Neural cell (in vitro differentiated cells): ENCODE measurements at regions not wholly inside any gene's neighbourhood (a gene's known extent, or its start where the extent isn't known, plus 50 kb on each side); places are given as distances from the start of the nearest gene placed in this dataset.

Experiments
- H2AFZ ChIP-seq: fragments of 200-600, 300-800 bp; sonication (generic), shearing (Covaris generic); 2 replicates; pipeline ENCODE4 v1.6.0; 2014; ENCODE audit warnings: low read depth, mild to moderate bottlenecking, antibody characterized with exemption, low read length, moderate library complexity
- H3F3A ChIP-seq: fragments of 200-600 bp; shearing (Covaris generic); 2 replicates; pipeline ENCODE4 v1.6.1; 2016; ENCODE audit warnings: mild to moderate bottlenecking, moderate library complexity, mixed read lengths, antibody characterized with exemption, low read length; ENCODE audit not compliant: insufficient read depth, poor library complexity, severe bottlenecking
- H3K27ac ChIP-seq: fragments of 200-600, 300-800 bp; sonication (generic), shearing (Covaris generic); 2 replicates; pipeline ENCODE4 v1.5.1; 2014; ENCODE audit warnings: mild to moderate bottlenecking, low read length, moderate library complexity
- H3K27me3 ChIP-seq: fragments of 300-800, 200-600 bp; sonication (generic), shearing (Covaris generic); 2 replicates; pipeline ENCODE4 v1.6.0; 2014; ENCODE audit warnings: mild to moderate bottlenecking, low read depth, low read length, moderate library complexity; ENCODE audit not compliant: insufficient read depth
- H3K36me3 ChIP-seq: fragments of 300-800, 200-600 bp; sonication (generic), shearing (Covaris generic); 2 replicates; pipeline ENCODE4 v1.5.1; 2014; ENCODE audit warnings: mild to moderate bottlenecking, antibody characterized with exemption, low read length, moderate library complexity; ENCODE audit not compliant: insufficient read depth
- H3K4me2 ChIP-seq: fragments of 300-800, 200-600 bp; sonication (generic), shearing (Covaris generic); 2 replicates; pipeline ENCODE4 v1.6.0; 2014; ENCODE audit warnings: mild to moderate bottlenecking, low read length
- H3K4me3 ChIP-seq: fragments of 300-800, 200-600 bp; sonication (generic), shearing (Covaris generic); 2 replicates; pipeline ENCODE4 v1.5.1; 2014; ENCODE audit warnings: mild to moderate bottlenecking, low read length, moderate library complexity
- H3K79me2 ChIP-seq: fragments of 200-600 bp; shearing (Covaris generic); replicated peaks from 2 replicates; pipeline ENCODE4 v1.6.0; 2014; ENCODE audit warnings: mild to moderate bottlenecking, low read length, moderate library complexity; ENCODE audit not compliant: insufficient read depth
- H3K9ac ChIP-seq: fragments of 300-800, 200-600 bp; sonication (generic), shearing (Covaris generic); 2 replicates; pipeline ENCODE4 v1.6.1; 2016; ENCODE audit warnings: mild to moderate bottlenecking, low read length, mixed read lengths
- H3K9me2 ChIP-seq: fragments of 200-600 bp; shearing (Covaris generic); 2 replicates; pipeline ENCODE4 v1.6.1; 2016; ENCODE audit warnings: mild to moderate bottlenecking, low read length, mixed read lengths; ENCODE audit not compliant: insufficient read depth
- H3K9me3 ChIP-seq: fragments of 200-600, 300-800 bp; sonication (generic), shearing (Covaris generic); 2 replicates; pipeline ENCODE4 v1.6.1; 2016; ENCODE audit warnings: mild to moderate bottlenecking, mixed run types, low read length, moderate library complexity, mixed read lengths
- H4K20me1 ChIP-seq: fragments of 200-600 bp; shearing (Covaris generic); 2 replicates; pipeline ENCODE4 v1.6.1; 2016; ENCODE audit warnings: mild to moderate bottlenecking, mixed run types; ENCODE audit not compliant: insufficient read depth
- EP300 ChIP-seq: fragments of 450-650 bp; conservative IDR thresholded peaks from 2 replicates; pipeline ENCODE4 v1.6.1; 2014; ENCODE audit warnings: antibody characterized with exemption, mild to moderate bottlenecking, moderate library complexity; ENCODE audit not compliant: poor library complexity, severe bottlenecking
- EZH2 ChIP-seq: fragments of 200-600, 300-800 bp; shearing (Covaris generic), sonication (generic); IDR thresholded peaks from 2 replicates; pipeline ENCODE4 v1.6.1; 2014; ENCODE audit warnings: antibody characterized with exemption, low read length, borderline replicate concordance, mild to moderate bottlenecking; ENCODE audit not compliant: insufficient read depth, poor library complexity, severe bottlenecking
- MXI1 ChIP-seq: fragments of 450-650 bp; conservative IDR thresholded peaks from 2 replicates; pipeline ENCODE4 v1.6.1; 2014; ENCODE audit warnings: antibody characterized with exemption, mild to moderate bottlenecking; ENCODE audit not compliant: poor library complexity, severe bottlenecking
- POLR2AphosphoS5 ChIP-seq: IDR thresholded peaks from 2 replicates; pipeline ENCODE4 v1.6.1; 2012
- RAD21 ChIP-seq: fragments of 450-650 bp; conservative IDR thresholded peaks from 2 replicates; pipeline ENCODE4 v1.6.1; 2014; ENCODE audit warnings: antibody characterized with exemption, mild to moderate bottlenecking, moderate library complexity
- SMC3 ChIP-seq: fragments of 450-650 bp; conservative IDR thresholded peaks from 2 replicates; pipeline ENCODE4 v1.6.1; 2014; ENCODE audit warnings: antibody characterized with exemption, mild to moderate bottlenecking, moderate library complexity; ENCODE audit not compliant: poor library complexity
- TAF1 ChIP-seq: IDR thresholded peaks from 2 replicates; pipeline ENCODE4 v1.6.1; 2012; ENCODE audit warnings: low read depth
- TF ChIP-seq, protein P1 (sequence below): fragments of 450-650 bp; IDR thresholded peaks from 2 replicates; pipeline ENCODE4 v1.5.1; 2014; ENCODE audit warnings: antibody characterized with exemption, mild to moderate bottlenecking, moderate library complexity; ENCODE audit not compliant: poor library complexity, severe bottlenecking
- TF ChIP-seq, protein P2 (sequence below): IDR thresholded peaks from 2 replicates; pipeline ENCODE4 v1.6.1; 2012; ENCODE audit warnings: borderline replicate concordance

DNA sequence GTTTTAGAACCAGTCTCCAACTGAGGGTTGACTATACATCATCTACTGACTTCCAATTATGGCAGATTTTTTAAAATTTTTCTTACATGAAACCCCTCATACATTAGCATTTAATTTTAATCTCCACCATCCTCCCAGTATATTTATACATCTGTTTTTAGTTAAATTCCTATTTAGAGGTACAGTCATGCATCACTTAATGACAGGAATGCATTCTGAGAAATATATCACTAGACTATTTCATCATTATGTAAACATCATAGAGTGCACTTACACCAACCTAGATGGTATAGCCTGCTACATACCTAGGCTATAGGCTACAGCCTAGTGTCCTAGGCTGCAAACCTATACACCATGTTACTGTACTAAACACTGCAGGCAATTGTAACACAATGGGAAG, 316.7 kb upstream of the MARCKS start:
- Histone ChIP-seq H3K4me2 (no peak overlapping the region), H3K27ac (no peak overlapping the region), H3K9me3 (no peaks in the 10 kb centered on the region)

DNA sequence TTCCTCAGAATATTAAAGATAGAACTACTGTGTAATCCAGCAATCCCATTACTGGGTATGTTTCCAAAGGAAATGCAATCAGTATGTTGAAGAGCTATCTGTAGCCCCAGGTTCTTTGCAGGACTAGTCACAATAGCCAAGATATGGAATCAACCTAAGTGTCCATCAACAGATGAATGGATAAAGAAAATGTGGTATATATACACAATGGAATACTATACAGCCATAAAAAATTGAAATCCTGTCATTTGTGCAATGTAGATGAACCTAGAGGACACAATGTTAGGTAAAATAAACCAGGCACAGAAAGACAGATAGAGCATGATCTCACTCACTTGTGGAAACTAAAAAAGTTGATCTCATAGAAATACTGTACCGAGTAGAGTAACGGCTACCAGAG, 306.0 kb upstream of the MARCKS start:
- no peaks in the 10 kb centered on the region for H3K27me3 ChIP-seq
- H3K36me3 ChIP-seq, result no peaks in the 10 kb centered on the region
- no peaks in the 10 kb centered on the region for H3K79me2 ChIP-seq
- H3F3A ChIP-seq, result no peaks in the 10 kb centered on the region
- H3K9me2 ChIP-seq, result no peaks in the 10 kb centered on the region
- no peaks in the 10 kb centered on the region for H3K9me3 ChIP-seq
- no peaks in the 10 kb centered on the region for H4K20me1 ChIP-seq
- no peak for TF ChIP-seq EP300
- no peak for TF ChIP-seq POLR2AphosphoS5
- no peak for TF ChIP-seq TAF1
- TF ChIP-seq, protein P1, sequence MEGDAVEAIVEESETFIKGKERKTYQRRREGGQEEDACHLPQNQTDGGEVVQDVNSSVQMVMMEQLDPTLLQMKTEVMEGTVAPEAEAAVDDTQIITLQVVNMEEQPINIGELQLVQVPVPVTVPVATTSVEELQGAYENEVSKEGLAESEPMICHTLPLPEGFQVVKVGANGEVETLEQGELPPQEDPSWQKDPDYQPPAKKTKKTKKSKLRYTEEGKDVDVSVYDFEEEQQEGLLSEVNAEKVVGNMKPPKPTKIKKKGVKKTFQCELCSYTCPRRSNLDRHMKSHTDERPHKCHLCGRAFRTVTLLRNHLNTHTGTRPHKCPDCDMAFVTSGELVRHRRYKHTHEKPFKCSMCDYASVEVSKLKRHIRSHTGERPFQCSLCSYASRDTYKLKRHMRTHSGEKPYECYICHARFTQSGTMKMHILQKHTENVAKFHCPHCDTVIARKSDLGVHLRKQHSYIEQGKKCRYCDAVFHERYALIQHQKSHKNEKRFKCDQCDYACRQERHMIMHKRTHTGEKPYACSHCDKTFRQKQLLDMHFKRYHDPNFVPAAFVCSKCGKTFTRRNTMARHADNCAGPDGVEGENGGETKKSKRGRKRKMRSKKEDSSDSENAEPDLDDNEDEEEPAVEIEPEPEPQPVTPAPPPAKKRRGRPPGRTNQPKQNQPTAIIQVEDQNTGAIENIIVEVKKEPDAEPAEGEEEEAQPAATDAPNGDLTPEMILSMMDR, result no peak
- TF ChIP-seq RAD21, result no peak
- TF ChIP-seq MXI1, result no peak
- TF ChIP-seq, protein P2, sequence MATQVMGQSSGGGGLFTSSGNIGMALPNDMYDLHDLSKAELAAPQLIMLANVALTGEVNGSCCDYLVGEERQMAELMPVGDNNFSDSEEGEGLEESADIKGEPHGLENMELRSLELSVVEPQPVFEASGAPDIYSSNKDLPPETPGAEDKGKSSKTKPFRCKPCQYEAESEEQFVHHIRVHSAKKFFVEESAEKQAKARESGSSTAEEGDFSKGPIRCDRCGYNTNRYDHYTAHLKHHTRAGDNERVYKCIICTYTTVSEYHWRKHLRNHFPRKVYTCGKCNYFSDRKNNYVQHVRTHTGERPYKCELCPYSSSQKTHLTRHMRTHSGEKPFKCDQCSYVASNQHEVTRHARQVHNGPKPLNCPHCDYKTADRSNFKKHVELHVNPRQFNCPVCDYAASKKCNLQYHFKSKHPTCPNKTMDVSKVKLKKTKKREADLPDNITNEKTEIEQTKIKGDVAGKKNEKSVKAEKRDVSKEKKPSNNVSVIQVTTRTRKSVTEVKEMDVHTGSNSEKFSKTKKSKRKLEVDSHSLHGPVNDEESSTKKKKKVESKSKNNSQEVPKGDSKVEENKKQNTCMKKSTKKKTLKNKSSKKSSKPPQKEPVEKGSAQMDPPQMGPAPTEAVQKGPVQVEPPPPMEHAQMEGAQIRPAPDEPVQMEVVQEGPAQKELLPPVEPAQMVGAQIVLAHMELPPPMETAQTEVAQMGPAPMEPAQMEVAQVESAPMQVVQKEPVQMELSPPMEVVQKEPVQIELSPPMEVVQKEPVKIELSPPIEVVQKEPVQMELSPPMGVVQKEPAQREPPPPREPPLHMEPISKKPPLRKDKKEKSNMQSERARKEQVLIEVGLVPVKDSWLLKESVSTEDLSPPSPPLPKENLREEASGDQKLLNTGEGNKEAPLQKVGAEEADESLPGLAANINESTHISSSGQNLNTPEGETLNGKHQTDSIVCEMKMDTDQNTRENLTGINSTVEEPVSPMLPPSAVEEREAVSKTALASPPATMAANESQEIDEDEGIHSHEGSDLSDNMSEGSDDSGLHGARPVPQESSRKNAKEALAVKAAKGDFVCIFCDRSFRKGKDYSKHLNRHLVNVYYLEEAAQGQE, result no peak
- no peak for TF ChIP-seq EZH2
- TF ChIP-seq SMC3, result no peak
- H3K4me3 ChIP-seq, result no peak overlapping the region
- no peak overlapping the region for H3K27ac ChIP-seq
- no peak overlapping the region for H3K9ac ChIP-seq
- H2AFZ ChIP-seq, result no peak overlapping the region
- H3K4me2 ChIP-seq, result no peak overlapping the region

More for the DNA sequence above, 316.7 kb upstream of the MARCKS start:
- no peaks in the 10 kb centered on the region for H3K79me2 ChIP-seq
- no peaks in the 10 kb centered on the region for H3K9me2 ChIP-seq
- H3K4me3 ChIP-seq, result no peak overlapping the region
- no peaks in the 10 kb centered on the region for H3F3A ChIP-seq
- no peaks in the 10 kb centered on the region for H4K20me1 ChIP-seq
- no peak overlapping the region for H3K9ac ChIP-seq
- H2AFZ ChIP-seq, result no peak overlapping the region
- no peaks in the 10 kb centered on the region for H3K27me3 ChIP-seq
- H3K36me3 ChIP-seq, result no peaks in the 10 kb centered on the region
- no peak for TF ChIP-seq MXI1
- TF ChIP-seq, protein P2, result no peak
- TF ChIP-seq, protein P1, result no peak
